HG03439 (cell line): ENCODE measurements at regions not wholly inside any gene's neighbourhood (a gene's known extent, or its start where the extent isn't known, plus 50 kb on each side); places are given as distances from the start of the nearest gene placed in this dataset.
"Not testable (repeated sequence)": the region's sequence is repeated elsewhere in the genome, so short reads cannot be mapped to it uniquely, and the experiment has no call there.

Source experiments
- ATAC-seq: cut with Tn5 transposase; IDR thresholded peaks from one replicate; pipeline ENCODE4 v1.9.1; 2021; ENCODE audit warnings: mild to moderate bottlenecking, moderate library complexity; ENCODE audit not compliant: unreplicated experiment

GRCh38 chr15:54850101-54850500, 346.6 kb downstream of the RSL24D1 start:
- ATAC-seq: no peak

DNA sequence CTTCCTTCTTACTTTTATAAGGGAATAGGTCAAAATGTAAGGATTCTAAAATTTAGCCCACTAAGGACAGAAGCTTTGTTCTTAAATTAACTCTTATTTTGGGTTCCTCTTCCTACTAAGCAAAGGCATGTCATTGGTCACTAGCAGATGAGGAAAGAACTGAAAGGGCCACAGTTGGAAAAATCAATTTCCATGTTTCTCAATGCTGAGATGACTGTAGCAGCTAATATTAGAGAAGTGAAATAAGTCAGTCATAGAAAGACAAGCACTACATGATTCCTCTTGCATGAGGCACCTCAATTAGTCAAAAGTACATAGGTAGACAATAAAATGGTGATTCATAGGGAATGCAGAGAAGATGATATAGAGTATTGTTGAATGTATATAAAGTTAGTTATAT, 353.7 kb downstream of the RSL24D1 start:
- no peak for ATAC-seq

DNA sequence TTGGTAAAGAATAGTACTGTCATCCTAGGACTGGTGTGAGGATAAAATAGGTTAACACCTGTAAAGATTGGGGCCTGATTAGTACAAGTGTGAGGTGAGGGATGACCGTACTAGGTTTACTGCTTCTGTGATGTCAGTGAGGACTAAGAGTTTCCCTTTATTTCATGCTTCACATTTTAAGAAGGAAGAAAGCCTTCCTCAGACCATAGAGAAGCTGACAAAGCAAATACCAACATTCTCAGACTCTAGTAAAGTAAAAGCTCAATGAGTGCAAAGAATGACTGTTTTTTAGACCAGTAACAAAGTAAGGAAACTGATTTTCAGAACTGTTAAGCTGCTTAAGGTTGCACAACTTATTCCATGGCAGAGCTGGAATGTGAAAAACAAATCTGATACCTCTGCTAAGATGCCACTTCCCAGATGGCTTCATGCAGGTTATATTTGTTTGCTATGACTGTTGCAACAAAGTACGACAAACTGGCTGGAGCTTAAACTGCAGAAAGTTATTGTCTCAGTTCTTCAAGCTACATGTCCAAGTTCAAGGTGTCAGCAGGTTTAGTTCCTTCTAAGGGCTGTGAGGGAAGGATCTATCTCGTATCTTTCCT, 354.9 kb downstream of the RSL24D1 start:
- no peak for ATAC-seq

GRCh38 chr15:54840621-54841398, 355.9 kb downstream of the RSL24D1 start:
- ATAC-seq: no peak

DNA sequence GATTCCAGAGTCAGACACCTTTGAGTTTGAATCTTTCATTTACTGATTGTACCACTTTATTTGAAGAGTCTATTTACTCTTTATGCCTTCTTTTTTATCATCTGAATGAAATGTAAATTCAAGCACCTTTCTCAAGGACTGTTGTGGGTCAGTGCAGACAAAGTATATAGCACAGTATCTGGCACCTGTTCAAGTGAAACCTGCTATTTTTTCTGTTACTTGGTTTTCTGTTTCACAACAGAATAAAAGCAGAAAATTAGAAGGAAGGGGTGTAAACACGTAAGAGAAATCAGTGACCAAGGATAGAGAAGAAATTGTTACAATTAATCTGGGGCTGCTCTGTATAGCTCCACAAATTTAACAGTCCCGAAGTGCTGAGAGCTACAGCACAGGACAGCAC, 357.4 kb downstream of the RSL24D1 start:
- ATAC-seq: no peak

GRCh38 chr15:54836052-54836795, 360.5 kb downstream of the RSL24D1 start:
- peak; percentile 68 for ATAC-seq

GRCh38 chr15:54829821-54830220, 366.9 kb downstream of the RSL24D1 start:
- ATAC-seq: no peak

DNA sequence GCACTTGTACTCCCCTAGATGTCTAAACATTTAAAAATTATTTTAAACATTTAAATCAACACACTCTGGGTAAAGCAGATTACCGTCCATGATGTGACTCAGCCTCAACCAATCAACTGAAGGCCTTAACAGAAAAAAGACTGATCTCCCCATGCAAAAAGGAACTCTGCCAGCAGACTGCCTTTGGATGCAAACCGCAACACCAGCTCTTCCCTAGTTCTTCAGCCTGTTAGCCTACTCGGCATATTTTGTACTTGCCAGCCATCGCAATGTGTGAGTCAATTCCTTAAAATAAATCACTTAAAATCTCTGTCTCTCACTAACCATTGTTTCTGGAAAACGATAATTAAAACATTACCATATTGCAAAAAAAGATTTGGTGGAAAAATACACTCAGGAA, 375.9 kb downstream of the RSL24D1 start:
- no peak for ATAC-seq

- no peak for ATAC-seq
Measured at GRCh38 chr15:54820098-54820497, 376.6 kb downstream of the RSL24D1 start.

- no peak for ATAC-seq
Measured at GRCh38 chr15:54816401-54816800, 380.3 kb downstream of the RSL24D1 start.

GRCh38 chr15:54815556-54815955, 381.2 kb downstream of the RSL24D1 start:
- no peak for ATAC-seq

DNA sequence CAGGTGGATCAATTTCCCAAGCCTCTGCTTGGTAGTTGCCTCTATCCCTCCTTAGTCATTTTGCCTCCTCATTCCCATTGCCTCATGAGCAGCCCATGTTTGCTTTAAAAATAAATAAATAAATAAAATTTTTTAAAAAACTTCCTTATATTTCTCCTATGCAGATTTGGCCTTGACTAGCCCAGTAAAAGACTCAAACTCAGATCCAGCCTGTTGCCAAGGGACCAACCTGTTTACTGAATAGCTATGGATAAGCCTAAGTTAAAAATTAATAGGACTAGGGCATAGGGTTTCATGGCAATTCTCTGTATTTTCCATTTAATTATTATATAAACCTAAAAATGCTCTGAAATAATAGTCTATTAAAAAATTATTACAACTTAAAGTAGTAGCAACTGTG, 384.4 kb downstream of the RSL24D1 start:
- no peak for ATAC-seq

- no peak for ATAC-seq
Measured at GRCh38 chr15:54810496-54810895, 386.2 kb downstream of the RSL24D1 start.

DNA sequence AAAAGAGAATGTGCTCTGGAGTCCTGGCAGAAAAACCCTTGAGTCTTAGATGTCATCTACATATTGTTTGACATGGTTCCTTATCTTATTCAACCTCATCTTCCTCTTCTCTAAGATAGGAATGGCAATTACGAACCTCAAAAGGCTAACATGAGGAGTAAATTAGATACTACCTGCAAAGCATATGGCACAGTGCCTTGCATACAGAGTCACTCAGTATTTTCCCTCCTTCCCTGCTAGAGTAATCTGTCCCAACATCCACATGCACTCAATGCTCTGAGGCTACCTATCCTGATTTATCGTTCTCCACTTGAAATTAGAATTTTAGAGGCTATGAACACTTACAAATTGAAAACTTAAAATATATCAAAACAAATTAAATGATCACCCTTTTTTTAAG, 386.7 kb downstream of the RSL24D1 start:
- no peak for ATAC-seq

- ATAC-seq: no peak
Measured at GRCh38 chr15:54808321-54808720, 388.4 kb downstream of the RSL24D1 start.

DNA sequence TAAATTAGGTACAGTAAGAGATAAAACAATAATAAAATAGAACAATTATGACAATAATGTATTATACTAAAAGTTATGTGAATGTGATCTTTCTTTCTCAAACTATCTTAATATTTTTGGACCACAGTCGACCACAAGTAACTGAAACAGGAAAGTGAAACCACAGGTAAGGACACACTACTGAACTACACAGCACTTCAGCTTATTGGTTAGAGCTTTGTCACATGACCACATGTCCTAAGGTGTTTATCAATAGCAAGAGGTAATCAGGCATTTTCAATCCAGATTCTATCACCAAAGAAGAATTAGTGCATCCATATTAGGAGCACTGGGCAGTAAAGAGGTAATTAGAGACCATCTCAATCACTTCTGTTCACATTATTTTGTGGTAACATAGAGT, 392.8 kb downstream of the RSL24D1 start:
- no peak for ATAC-seq

DNA sequence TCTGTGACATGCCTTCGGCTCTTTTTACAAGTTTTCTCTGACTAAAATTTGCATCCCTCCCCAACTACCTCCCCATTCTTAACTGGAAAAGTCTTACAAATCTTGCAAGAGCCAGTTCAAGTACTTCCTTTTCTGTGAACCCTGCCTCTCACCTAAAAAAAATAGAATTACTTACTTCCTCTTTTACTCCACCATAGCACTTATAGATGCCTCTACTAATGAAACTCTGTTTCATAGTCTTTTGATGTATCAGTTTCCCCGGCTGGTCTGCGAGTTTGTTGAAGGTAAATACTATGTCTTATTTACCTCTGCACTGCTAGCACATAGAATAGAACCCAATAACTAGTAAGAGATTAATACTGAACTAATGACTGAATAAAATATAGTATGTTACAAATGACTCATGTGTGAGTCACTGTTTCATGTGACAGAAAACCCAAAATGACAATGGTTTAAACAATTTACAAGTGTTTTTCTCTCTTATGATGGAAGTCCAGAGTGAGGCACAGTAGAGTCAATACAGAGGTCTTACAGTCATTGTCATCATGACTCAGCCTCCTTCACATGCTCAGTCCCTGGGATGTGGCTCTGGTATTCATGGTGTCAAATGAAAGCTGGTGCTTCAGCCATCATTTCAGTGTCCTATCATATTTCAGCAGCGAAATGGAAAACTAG, 393.5 kb downstream of the RSL24D1 start:
- ATAC-seq: peak; percentile 82

GRCh38 chr15:54792526-54792925, 404.2 kb downstream of the RSL24D1 start:
- ATAC-seq: no peak

DNA sequence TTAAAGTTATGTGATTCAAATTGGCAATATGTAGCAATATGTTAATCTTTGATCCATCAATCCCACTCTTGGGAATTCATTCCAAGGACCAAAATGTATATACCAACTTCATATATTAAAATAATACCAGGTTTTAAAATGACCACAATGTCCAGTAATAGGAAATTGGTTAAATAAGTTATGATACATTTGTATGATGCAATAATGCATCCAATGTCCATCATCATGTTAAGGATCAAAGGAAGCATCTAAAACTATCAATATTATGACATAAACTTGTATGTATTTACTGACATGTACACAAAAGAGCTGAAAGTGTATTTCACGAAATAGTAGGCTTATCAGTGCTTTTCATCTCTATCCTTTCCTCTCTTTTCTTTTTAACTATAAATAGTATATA, 406.0 kb downstream of the RSL24D1 start:
- no peak for ATAC-seq

DNA sequence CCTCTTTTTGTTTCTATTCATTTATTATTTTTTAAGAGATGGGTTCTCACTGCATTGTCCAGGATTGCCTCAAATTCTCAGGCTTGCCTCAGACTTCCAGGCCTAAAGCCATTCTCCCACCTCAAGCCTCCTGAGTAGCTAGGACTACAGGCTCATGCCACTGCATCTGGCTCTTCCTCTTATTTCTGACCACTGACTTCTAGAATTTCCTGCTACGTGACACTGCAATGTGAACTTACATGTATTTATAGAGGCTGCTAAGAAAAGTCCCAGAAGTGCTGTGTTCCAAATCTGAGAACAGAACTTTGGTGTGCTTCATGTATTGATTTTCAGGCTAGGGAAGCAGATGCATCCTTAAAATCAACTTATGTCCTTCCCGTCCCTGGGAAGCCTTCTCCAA, 407.4 kb downstream of the RSL24D1 start:
- no peak for ATAC-seq

DNA sequence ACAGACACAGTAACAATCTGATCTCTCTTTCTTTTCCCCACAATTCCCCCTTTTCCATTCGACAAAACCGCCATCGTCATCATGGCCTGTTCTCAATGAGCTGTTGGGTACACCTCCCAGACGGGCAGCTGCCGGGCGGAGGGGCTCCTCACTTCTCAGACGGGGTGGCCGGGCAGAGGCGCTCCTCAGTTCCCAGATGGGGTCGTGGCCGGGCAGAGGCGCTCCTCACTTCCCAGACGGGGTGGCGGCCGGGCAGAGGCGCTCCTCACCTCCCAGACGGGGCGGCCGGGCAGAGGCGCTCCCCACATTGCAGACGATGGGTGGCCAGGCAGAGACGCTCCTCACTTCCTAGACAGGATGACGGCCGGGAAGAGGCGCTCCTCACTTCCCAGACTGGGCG, 415.5 kb downstream of the RSL24D1 start:
- ATAC-seq: not testable (repeated sequence)
